SKM-1 treated with dmso at 0.1 percent for 144 hours (cell line): ENCODE measurements at regions not wholly inside any gene's neighbourhood (a gene's known extent, or its start where the extent isn't known, plus 50 kb on each side); places are given as distances from the start of the nearest gene placed in this dataset.

Experiments
- DNase-seq: peaks from one replicate; lab custom pipeline; 2025; ENCODE audit not compliant: unreplicated experiment; lab: John Stamatoyannopoulos, UW

- DNase-seq = no peak
Observed at GRCh38 chr2:43129676-43130547, 96.5 kb downstream of the ZFP36L2 start.

DNA sequence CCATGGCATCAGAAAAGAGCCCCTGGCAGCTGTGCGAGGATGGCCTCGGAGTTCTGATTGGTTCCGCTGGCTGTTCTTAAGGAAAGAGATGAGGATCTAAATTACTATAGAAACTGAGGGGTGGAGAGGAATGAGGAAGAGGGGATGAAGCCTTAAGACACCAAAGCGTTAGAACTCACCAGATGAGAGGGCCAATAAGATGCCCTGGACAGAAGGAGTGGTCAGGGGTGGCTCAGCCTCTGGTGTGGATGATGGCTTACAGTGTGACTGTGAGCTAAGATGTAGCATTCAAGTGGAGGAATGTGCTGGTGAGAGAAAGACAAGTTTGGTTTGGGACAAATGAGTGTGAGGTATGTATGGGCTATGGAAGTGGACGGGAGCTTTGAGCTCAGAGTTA lies 97.8 kb downstream of the ZFP36L2 start:
- no peak for DNase-seq

DNA sequence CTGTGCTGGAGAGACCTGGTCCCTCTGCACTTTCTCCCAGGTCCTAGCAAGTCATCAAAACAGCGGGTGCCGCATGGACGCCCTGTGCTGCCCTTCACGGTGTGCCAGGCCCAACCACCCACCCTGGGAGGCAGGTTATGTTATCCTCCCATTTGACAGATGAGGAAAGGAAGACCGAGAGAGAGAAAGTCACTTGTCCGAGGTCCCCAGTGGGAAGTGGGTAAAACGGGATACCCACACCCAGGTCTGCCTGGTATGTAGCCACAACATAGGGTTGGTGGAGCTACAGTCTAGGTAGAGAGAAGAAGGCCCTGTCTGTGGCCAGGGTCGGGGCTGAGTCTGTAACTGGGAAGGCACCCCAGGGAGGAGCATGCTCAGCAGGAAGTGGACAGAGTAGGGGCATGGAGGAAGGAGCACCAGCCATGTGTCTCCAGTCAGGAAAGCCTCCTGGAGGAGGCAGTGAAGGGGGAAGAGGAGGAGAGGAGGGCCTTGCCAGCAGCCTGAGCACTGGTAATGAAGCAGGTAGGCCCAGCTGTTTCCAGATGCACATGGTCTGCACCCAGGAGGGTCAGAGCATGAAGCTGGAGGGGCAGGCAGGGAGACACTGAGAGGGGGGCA lies 98.4 kb downstream of the ZFP36L2 start:
- no peak for DNase-seq

DNA sequence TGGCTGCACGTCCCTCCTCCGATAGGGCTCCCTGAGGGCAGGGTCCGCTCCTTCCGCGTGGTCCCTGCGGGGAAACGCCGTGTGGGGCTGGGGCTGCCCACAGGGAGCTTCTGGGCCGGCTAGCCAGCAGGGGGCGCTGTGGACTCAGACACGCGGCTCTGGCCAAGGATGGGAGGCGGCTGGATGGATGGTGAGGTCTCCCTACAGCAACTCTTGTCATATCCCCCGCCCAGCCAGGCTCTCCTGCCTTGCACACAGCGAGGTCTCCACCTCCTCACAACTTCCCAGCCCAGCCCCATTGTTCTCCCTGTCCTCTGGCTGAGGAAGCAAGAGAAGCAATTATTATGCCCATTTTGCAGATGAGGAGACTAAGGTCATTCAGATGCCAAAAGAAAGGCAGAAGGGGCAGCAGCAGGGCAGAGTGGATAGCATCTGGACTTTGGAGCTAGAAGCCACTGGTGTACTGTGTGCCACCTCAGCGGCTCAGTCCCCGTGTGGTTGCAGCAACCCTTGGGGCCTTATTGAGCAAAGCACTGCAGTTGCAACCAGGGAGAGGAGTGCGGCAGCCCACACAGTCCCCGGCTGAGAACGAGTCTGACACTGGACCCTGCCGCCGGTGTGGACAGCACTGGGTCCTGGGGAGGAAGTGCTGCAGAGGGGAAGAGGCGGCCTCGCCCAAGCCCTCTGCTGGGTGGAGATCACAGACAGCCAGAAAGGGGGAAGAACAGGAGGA lies 99.0 kb downstream of the ZFP36L2 start:
- DNase-seq = peak; percentile 93

- no peak for DNase-seq
Observed at GRCh38 chr2:43126817-43127207, 99.6 kb downstream of the ZFP36L2 start.

DNA sequence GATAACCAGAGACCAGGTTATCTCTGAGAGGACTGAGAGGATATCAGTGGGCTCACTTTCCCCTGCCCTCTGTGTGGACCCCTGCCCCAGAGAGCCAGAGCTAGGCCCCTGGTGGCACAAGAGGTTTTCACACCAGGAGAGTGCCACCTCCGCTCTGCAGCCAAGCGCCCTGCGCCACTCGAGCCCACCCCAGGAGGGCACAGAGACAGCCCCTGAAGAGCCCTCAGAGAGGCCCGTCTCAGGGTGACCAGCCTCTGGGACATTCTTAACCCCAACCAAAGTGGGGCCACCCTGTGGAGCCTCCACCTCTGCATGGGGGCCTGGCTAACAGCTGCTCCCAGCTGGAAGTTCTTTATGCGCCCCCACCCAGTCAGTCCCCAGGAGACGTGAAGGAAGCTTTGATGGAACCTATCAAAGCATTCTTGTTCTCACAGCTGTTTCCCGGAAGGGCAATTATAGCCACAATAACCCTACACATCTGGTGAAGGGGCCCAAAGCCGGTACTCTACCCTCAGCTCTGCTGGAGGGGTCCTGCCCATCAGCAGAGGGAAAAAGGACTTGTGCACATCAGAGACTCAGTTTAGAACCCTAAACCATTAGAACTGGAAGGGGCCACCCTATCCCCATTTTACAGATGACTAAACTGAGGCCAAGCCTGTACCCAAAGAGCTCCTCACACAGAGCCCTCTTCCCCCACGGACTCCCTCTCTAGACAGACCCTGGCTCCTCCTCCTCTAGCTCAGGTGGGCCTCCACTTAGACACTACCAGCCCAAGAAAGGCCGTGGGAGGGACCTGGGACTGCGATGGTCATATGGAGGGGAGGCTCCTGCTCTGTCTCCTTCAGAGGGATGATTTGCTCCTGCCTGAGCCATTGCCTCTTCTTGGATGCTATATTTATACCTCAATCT lies 101.1 kb downstream of the ZFP36L2 start:
- no peak for DNase-seq

DNA sequence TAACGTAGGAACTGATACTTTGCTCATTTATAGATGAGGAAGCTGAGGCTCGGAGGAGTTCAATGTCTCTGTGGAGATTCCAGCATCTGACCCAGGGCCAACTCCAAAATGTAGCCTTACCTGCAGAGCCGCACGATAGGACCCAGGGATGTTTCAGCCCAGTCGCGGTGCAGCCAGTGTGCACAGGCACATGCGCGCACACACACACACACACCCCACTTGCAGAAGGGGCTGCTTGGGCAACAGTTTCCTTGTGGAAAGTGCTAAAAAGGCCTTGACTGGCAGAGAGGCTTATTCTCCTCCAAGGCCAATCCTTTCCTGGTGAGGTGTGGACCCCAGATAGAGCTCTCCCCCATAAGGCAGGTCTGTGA lies 101.7 kb downstream of the ZFP36L2 start:
- no peak for DNase-seq

DNA sequence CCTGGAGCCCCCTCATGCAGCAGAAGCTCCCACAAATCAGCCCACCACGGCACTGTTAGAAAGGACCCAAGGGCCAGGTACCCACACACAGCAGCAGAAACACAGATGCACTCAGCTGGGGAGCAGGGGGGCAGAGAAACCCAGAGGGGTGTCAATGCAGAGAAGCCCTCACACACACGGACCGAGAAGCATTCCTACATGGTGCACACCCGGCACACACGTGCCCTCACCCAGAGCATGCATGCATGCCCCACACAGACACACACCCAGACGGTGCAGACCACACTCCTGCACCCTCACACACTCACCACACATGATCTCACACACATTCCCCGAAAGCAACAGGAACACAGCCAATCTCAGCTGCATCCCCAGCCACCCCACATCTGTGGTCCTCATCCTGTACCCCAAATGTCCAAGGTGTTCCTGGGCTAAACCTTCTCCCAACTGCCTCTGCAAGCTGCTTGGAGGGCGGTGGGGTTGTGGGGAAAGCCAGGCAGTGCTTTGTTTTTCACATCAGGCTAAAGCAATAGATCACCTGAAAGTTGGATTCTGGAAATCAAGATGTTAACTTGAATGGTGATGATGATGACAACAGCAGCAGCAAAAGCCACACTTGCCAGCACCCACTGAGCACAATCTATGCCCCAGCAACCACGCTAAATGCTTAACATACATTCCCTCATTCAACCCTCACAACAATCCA lies 102.3 kb downstream of the ZFP36L2 start:
- DNase-seq = no peak

GRCh38 chr2:43123486-43123885 lies 102.9 kb downstream of the ZFP36L2 start:
- no peak for DNase-seq

- no peak for DNase-seq
Observed at GRCh38 chr2:43123028-43123427, 103.4 kb downstream of the ZFP36L2 start.

- DNase-seq = no peak
Observed at GRCh38 chr2:43121580-43122314, 104.7 kb downstream of the ZFP36L2 start.

GRCh38 chr2:43119303-43119702 lies 107.1 kb downstream of the ZFP36L2 start:
- no peak for DNase-seq

DNA sequence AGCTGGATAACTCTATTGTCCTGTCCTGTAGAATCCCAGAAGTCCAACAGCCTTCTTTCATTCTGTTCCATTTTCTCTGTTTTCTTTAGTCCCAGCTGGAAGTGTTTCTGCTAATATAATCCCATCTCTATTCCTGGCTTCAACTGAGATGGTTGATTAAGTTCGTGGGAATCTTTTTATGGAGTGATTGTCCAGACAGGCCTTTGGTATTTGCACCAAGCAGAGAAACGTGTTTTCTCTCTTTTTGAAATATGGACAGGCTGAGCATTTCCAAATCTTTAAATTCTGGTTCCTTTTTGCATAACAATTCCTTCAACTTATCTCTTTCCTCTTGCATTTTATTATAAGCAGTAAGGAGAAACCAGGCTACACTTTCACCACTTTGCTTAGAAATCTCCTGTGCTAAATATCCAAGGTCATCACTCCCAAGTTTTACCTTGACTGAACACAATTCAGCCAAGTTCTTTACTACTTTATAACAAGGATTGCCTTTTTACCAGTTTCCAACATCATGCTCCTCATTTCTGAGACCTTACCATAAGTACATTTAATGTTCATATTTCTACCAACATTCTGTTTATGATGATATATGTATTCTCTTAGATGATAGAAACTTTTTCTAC lies 108.8 kb downstream of the ZFP36L2 start:
- no peak for DNase-seq

DNA sequence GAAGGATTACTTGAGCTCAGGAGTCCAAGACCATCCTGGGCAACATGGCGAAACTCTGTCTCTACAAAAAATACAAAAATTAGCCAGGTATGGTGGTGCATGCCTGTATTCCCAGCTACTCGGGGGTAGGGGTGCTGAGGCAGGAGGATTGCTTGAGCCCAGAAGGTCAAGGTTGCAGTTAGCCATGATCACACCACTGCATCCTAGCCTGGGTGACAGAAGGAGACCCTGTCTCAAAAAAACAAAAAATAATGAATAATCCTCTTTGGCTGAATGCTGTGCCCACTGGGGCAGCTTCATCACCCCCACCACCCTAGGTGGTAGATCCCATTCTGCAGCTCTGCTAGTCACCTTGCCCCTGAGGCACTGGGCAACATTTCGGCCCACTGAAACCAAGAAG lies 109.4 kb downstream of the ZFP36L2 start:
- DNase-seq = no peak

DNA sequence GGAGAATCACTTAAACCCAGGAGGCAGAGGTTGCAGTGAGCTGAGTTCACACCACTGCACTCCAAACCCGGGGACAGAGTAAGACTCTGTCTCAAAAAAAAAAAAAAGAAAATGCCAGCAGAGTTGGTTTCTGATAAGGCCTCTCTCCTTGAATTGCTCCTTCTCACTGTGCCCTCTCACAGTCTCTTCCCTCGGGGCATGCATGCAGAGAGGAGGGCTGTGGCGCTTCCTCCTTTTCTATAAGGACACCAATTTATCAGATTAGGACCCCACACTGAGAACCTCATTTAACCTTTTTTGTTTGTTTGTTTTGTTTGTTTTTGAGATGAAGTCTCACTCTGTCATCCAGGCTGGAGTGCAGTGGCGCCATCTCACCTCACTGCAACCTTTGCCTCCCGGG lies 110.5 kb downstream of the ZFP36L2 start:
- DNase-seq = no peak

GRCh38 chr2:43114210-43114609 lies 112.2 kb downstream of the ZFP36L2 start:
- DNase-seq = no peak

GRCh38 chr2:43111788-43112554 lies 114.4 kb downstream of the ZFP36L2 start:
- no peak for DNase-seq

GRCh38 chr2:43110442-43110871 lies 115.9 kb downstream of the ZFP36L2 start:
- DNase-seq = no peak
